Neural cell (in vitro differentiated cells): ENCODE measurements at regions not wholly inside any gene's neighbourhood (a gene's known extent, or its start where the extent isn't known, plus 50 kb on each side); places are given as distances from the start of the nearest gene placed in this dataset.

Source experiments
- H2AFZ ChIP-seq: fragments of 200-600, 300-800 bp; sonication (generic), shearing (Covaris generic); 2 replicates; pipeline ENCODE4 v1.6.0; 2014; ENCODE audit warnings: low read depth, mild to moderate bottlenecking, antibody characterized with exemption, low read length, moderate library complexity
- H3F3A ChIP-seq: fragments of 200-600 bp; shearing (Covaris generic); 2 replicates; pipeline ENCODE4 v1.6.1; 2016; ENCODE audit warnings: mild to moderate bottlenecking, moderate library complexity, mixed read lengths, antibody characterized with exemption, low read length; ENCODE audit not compliant: insufficient read depth, poor library complexity, severe bottlenecking
- H3K27ac ChIP-seq: fragments of 200-600, 300-800 bp; sonication (generic), shearing (Covaris generic); 2 replicates; pipeline ENCODE4 v1.5.1; 2014; ENCODE audit warnings: mild to moderate bottlenecking, low read length, moderate library complexity
- H3K27me3 ChIP-seq: fragments of 300-800, 200-600 bp; sonication (generic), shearing (Covaris generic); 2 replicates; pipeline ENCODE4 v1.6.0; 2014; ENCODE audit warnings: mild to moderate bottlenecking, low read depth, low read length, moderate library complexity; ENCODE audit not compliant: insufficient read depth
- H3K36me3 ChIP-seq: fragments of 300-800, 200-600 bp; sonication (generic), shearing (Covaris generic); 2 replicates; pipeline ENCODE4 v1.5.1; 2014; ENCODE audit warnings: mild to moderate bottlenecking, antibody characterized with exemption, low read length, moderate library complexity; ENCODE audit not compliant: insufficient read depth
- H3K4me2 ChIP-seq: fragments of 300-800, 200-600 bp; sonication (generic), shearing (Covaris generic); 2 replicates; pipeline ENCODE4 v1.6.0; 2014; ENCODE audit warnings: mild to moderate bottlenecking, low read length
- H3K4me3 ChIP-seq: fragments of 300-800, 200-600 bp; sonication (generic), shearing (Covaris generic); 2 replicates; pipeline ENCODE4 v1.5.1; 2014; ENCODE audit warnings: mild to moderate bottlenecking, low read length, moderate library complexity
- H3K79me2 ChIP-seq: fragments of 200-600 bp; shearing (Covaris generic); replicated peaks from 2 replicates; pipeline ENCODE4 v1.6.0; 2014; ENCODE audit warnings: mild to moderate bottlenecking, low read length, moderate library complexity; ENCODE audit not compliant: insufficient read depth
- H3K9ac ChIP-seq: fragments of 300-800, 200-600 bp; sonication (generic), shearing (Covaris generic); 2 replicates; pipeline ENCODE4 v1.6.1; 2016; ENCODE audit warnings: mild to moderate bottlenecking, low read length, mixed read lengths
- H3K9me2 ChIP-seq: fragments of 200-600 bp; shearing (Covaris generic); 2 replicates; pipeline ENCODE4 v1.6.1; 2016; ENCODE audit warnings: mild to moderate bottlenecking, low read length, mixed read lengths; ENCODE audit not compliant: insufficient read depth
- H3K9me3 ChIP-seq: fragments of 200-600, 300-800 bp; sonication (generic), shearing (Covaris generic); 2 replicates; pipeline ENCODE4 v1.6.1; 2016; ENCODE audit warnings: mild to moderate bottlenecking, mixed run types, low read length, moderate library complexity, mixed read lengths
- H4K20me1 ChIP-seq: fragments of 200-600 bp; shearing (Covaris generic); 2 replicates; pipeline ENCODE4 v1.6.1; 2016; ENCODE audit warnings: mild to moderate bottlenecking, mixed run types; ENCODE audit not compliant: insufficient read depth
- CTCF ChIP-seq: fragments of 450-650 bp; IDR thresholded peaks from 2 replicates; pipeline ENCODE4 v1.5.1; 2014; ENCODE audit warnings: antibody characterized with exemption, mild to moderate bottlenecking, moderate library complexity; ENCODE audit not compliant: poor library complexity, severe bottlenecking
- EP300 ChIP-seq: fragments of 450-650 bp; conservative IDR thresholded peaks from 2 replicates; pipeline ENCODE4 v1.6.1; 2014; ENCODE audit warnings: antibody characterized with exemption, mild to moderate bottlenecking, moderate library complexity; ENCODE audit not compliant: poor library complexity, severe bottlenecking
- EZH2 ChIP-seq: fragments of 200-600, 300-800 bp; shearing (Covaris generic), sonication (generic); IDR thresholded peaks from 2 replicates; pipeline ENCODE4 v1.6.1; 2014; ENCODE audit warnings: antibody characterized with exemption, low read length, borderline replicate concordance, mild to moderate bottlenecking; ENCODE audit not compliant: insufficient read depth, poor library complexity, severe bottlenecking
- MXI1 ChIP-seq: fragments of 450-650 bp; conservative IDR thresholded peaks from 2 replicates; pipeline ENCODE4 v1.6.1; 2014; ENCODE audit warnings: antibody characterized with exemption, mild to moderate bottlenecking; ENCODE audit not compliant: poor library complexity, severe bottlenecking
- POLR2AphosphoS5 ChIP-seq: IDR thresholded peaks from 2 replicates; pipeline ENCODE4 v1.6.1; 2012
- RAD21 ChIP-seq: fragments of 450-650 bp; conservative IDR thresholded peaks from 2 replicates; pipeline ENCODE4 v1.6.1; 2014; ENCODE audit warnings: antibody characterized with exemption, mild to moderate bottlenecking, moderate library complexity
- REST ChIP-seq: IDR thresholded peaks from 2 replicates; pipeline ENCODE4 v1.6.1; 2012; ENCODE audit warnings: borderline replicate concordance
- SMC3 ChIP-seq: fragments of 450-650 bp; conservative IDR thresholded peaks from 2 replicates; pipeline ENCODE4 v1.6.1; 2014; ENCODE audit warnings: antibody characterized with exemption, mild to moderate bottlenecking, moderate library complexity; ENCODE audit not compliant: poor library complexity
- TAF1 ChIP-seq: IDR thresholded peaks from 2 replicates; pipeline ENCODE4 v1.6.1; 2012; ENCODE audit warnings: low read depth

- no peak for TF ChIP-seq EZH2
- TF ChIP-seq POLR2AphosphoS5: no peak
- Histone ChIP-seq H3F3A (no peaks in the 10 kb centered on the region), H2AFZ (no peak overlapping the region), H3K36me3 (no peaks in the 10 kb centered on the region), H3K79me2 (no peaks in the 10 kb centered on the region), H4K20me1 (no peaks in the 10 kb centered on the region), H3K27ac (no peak overlapping the region), H3K9me3 (no peaks in the 10 kb centered on the region), H3K4me2 (no peak overlapping the region), H3K27me3 (no peaks in the 10 kb centered on the region), H3K9ac (no peak overlapping the region), H3K4me3 (no peak overlapping the region), H3K9me2 (no peaks in the 10 kb centered on the region)
These were observed 181.0 kb downstream of the AASDH start for GRCh38 chr4:56206258-56206657.

- Histone ChIP-seq H3F3A (no peaks in the 10 kb centered on the region), H3K9ac (no peak overlapping the region), H4K20me1 (no peaks in the 10 kb centered on the region), H3K9me2 (no peaks in the 10 kb centered on the region), H3K27me3 (no peaks in the 10 kb centered on the region), H3K36me3 (no peaks in the 10 kb centered on the region), H2AFZ (no peak overlapping the region), H3K9me3 (no peaks in the 10 kb centered on the region), H3K27ac (no peak overlapping the region), H3K79me2 (no peaks in the 10 kb centered on the region), H3K4me2 (no peak overlapping the region), H3K4me3 (no peak overlapping the region)
- TF ChIP-seq CTCF (no peak), RAD21 (no peak), SMC3 (no peak), POLR2AphosphoS5 (no peak), EP300 (no peak), EZH2 (no peak), REST (no peak), TAF1 (no peak), MXI1 (no peak)
These were observed 187.0 kb downstream of the AASDH start for GRCh38 chr4:56200275-56200674.

GRCh38 chr4:56198265-56198664 is 189.0 kb downstream of the AASDH start:
- no peak overlapping the region for H2AFZ ChIP-seq
- no peak overlapping the region for H3K9ac ChIP-seq
- H3K27ac ChIP-seq: no peak overlapping the region
- H4K20me1 ChIP-seq: no peaks in the 10 kb centered on the region
- H3K4me2 ChIP-seq: no peak overlapping the region
- H3K36me3 ChIP-seq: no peaks in the 10 kb centered on the region
- H3K4me3 ChIP-seq: no peak overlapping the region
- H3K27me3 ChIP-seq: no peaks in the 10 kb centered on the region
- no peaks in the 10 kb centered on the region for H3K79me2 ChIP-seq
- no peak for TF ChIP-seq REST
- no peak for TF ChIP-seq MXI1
- no peaks in the 10 kb centered on the region for H3F3A ChIP-seq
- H3K9me2 ChIP-seq: no peaks in the 10 kb centered on the region
- H3K9me3 ChIP-seq: no peaks in the 10 kb centered on the region
